Suprapubic skin (tissue), 4 donors: ENCODE measurements at regions not wholly inside any gene's neighbourhood (a gene's known extent, or its start where the extent isn't known, plus 50 kb on each side); places are given as distances from the start of the nearest gene placed in this dataset.

Source experiments
- DNase-seq, 2 donors: peaks; one replicate each; pipeline ENCODE4 v3.0.0-alpha.2; 2019; ENCODE audit warnings: low spot score in 2 of 2
- H3K27ac ChIP-seq: fragments of 200-600 bp; sonication (generic); one replicate; pipeline ENCODE4 v1.5.1; 2019
- H3K27me3 ChIP-seq: fragments of 200-600 bp; sonication (generic); one replicate; pipeline ENCODE4 v1.5.1; 2019
- H3K36me3 ChIP-seq: fragments of 200-600 bp; sonication (generic); one replicate; pipeline ENCODE4 v1.5.1; 2019
- H3K4me1 ChIP-seq: fragments of 200-600 bp; sonication (generic); one replicate; pipeline ENCODE4 v1.5.1; 2019
- H3K4me3 ChIP-seq: fragments of 200-600 bp; sonication (generic); one replicate; pipeline ENCODE4 v1.5.1; 2019; ENCODE audit warnings: mild to moderate bottlenecking
- H3K9me3 ChIP-seq: fragments of 200-600 bp; sonication (generic); one replicate; pipeline ENCODE4 v1.5.1; 2019
- CTCF ChIP-seq, 2 donors: fragments of 200-600 bp in 1 of 2; fragments of 450-650 bp in 1 of 2; sonication (generic) in 1 of 2; IDR thresholded peaks; one replicate each; pipeline ENCODE4 v1.5.1; 2016 to 2019; ENCODE audit warnings: antibody characterized with exemption in 2 of 2, mild to moderate bottlenecking in 1 of 2, moderate library complexity in 1 of 2
- EP300 ChIP-seq: sonication (generic); formaldehyde crosslinking; IDR thresholded peaks from one replicate; pipeline ENCODE4 v1.6.1; 2017; ENCODE audit warnings: antibody characterized with exemption
- POLR2A ChIP-seq, 2 donors: fragments of 450-650 bp; IDR thresholded peaks; one replicate each; pipeline ENCODE4 v1.6.1; 2017; ENCODE audit warnings: antibody characterized with exemption in 2 of 2, mild to moderate bottlenecking in 2 of 2, moderate library complexity in 2 of 2
- POLR2AphosphoS5 ChIP-seq, 3 donors: sonication (generic); formaldehyde crosslinking; IDR thresholded peaks; one replicate each; pipeline ENCODE4 v1.6.1; 2017; ENCODE audit warnings: antibody characterized with exemption in 3 of 3
- WGBS: methylation state at CpG from one replicate; pipeline ENCODE4 v1.1.5; 2018; 5-methylcytosine and 5-hydroxymethylcytosine counted together

- WGBS = 71% methylated on average over 4 of the region's 4 CpGs
- H3K27me3 ChIP-seq = no peaks in the 10 kb centered on the region
- peaks cover 7% of the 10 kb centered on the region for H3K4me1 ChIP-seq
- no peak for DNase-seq
- H3K36me3 ChIP-seq = no peaks in the 10 kb centered on the region
- no peak overlapping the region for H3K4me3 ChIP-seq
- H3K27ac ChIP-seq = no peak overlapping the region
- no peaks in the 10 kb centered on the region for H3K9me3 ChIP-seq
- TF ChIP-seq CTCF (IDR thresholded peaks at IDR 0.05) (no peak), POLR2AphosphoS5 (IDR thresholded peaks at IDR 0.05) (no peak), POLR2A (IDR thresholded peaks at IDR 0.05) (no peak), EP300 (no peak)
Observed at GRCh38 chr4:157977086-157977485, 195.7 kb downstream of the GASK1B start.

DNA sequence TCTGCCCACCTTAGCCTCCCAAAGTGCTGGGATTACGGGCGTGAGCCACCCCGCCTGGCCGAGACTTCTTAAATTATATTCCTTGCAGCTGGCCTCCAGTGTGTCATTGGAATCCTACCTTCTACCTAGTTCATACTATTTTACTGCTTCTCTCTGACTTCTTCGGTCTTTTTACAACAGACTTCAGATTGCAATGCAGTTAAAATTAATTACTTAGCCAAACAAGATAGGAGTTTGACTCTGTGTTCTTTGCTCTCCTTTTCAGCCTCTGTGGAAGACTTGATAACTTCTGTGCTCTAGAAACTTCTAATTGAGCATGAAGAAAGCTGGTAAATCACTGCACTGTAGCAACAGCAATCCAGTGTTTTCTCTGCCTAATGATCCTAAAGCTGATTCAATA lies 199.5 kb downstream of the GASK1B start:
- 96% methylated on average over 5 of the region's 5 CpGs for WGBS

GRCh38 chr4:157964463-157964862 lies 208.4 kb downstream of the GASK1B start:
- WGBS = 43% methylated on average over 2 of the region's 2 CpGs
- DNase-seq = no peak
- Histone ChIP-seq H3K36me3 (no peaks in the 10 kb centered on the region), H3K27me3 (no peaks in the 10 kb centered on the region), H3K27ac (no peak overlapping the region), H3K4me1 (peaks cover 5% of the 10 kb centered on the region), H3K9me3 (no peaks in the 10 kb centered on the region), H3K4me3 (no peak overlapping the region)
- TF ChIP-seq POLR2A (IDR thresholded peaks at IDR 0.05) (no peak), CTCF (IDR thresholded peaks at IDR 0.05) (no peak), EP300 (no peak), POLR2AphosphoS5 (IDR thresholded peaks at IDR 0.05) (no peak)

More for the DNA sequence above, 199.5 kb downstream of the GASK1B start:
- H3K27me3 ChIP-seq = no peaks in the 10 kb centered on the region
- H3K4me1 ChIP-seq = no peaks in the 10 kb centered on the region
- no peak overlapping the region for H3K27ac ChIP-seq
- no peaks in the 10 kb centered on the region for H3K9me3 ChIP-seq
- H3K4me3 ChIP-seq = no peak overlapping the region
- DNase-seq = no peak
- no peaks in the 10 kb centered on the region for H3K36me3 ChIP-seq
- TF ChIP-seq POLR2A (IDR thresholded peaks at IDR 0.05) (no peak), EP300 (no peak), POLR2AphosphoS5 (IDR thresholded peaks at IDR 0.05) (no peak), CTCF (IDR thresholded peaks at IDR 0.05) (no peak)

DNA sequence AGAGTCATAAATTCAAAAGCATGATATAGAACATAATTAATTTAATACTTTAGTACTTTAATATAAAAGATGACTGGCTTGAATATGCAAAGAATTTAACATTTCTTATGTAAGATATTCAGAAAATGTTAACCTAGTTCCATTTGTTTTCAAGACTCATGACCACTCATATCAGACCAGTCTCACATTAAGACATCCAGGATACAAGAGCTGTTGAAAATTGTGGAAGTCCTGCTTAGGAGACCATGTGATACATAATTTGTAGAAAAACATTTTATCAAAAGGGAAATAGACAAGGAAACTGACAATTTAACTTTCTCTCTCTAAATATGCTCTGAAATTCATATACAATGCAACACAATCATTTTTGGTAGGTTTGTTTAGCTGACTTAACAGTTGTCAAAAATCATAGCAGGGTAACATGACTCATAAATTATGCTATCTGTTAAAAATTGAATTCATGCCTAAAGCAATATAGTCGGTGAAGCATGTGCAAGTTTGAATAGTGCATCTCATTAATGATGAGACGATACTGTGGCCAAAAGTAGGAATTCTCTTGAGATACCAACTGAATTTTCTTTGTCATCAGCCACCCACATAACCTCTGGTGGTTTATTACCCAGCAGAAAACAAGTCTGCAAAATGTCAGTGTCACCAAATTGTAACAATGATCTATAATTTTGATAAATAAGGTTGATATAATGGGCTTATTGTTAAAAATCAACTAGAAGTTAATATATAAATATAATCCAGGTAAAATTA lies 211.4 kb downstream of the GASK1B start:
- H3K27ac ChIP-seq = no peak overlapping the region
- TF ChIP-seq POLR2AphosphoS5 (IDR thresholded peaks at IDR 0.05) (no peak), EP300 (no peak), CTCF (IDR thresholded peaks at IDR 0.05) (no peak), POLR2A (IDR thresholded peaks at IDR 0.05) (no peak)
- peaks cover 5% of the 10 kb centered on the region for H3K4me1 ChIP-seq
- no peaks in the 10 kb centered on the region for H3K27me3 ChIP-seq
- H3K4me3 ChIP-seq = no peak overlapping the region
- no peaks in the 10 kb centered on the region for H3K9me3 ChIP-seq
- no peak for DNase-seq
- H3K36me3 ChIP-seq = no peaks in the 10 kb centered on the region
- 33% methylated on average over 2 of the region's 2 CpGs for WGBS

GRCh38 chr4:157957905-157958304 lies 214.9 kb downstream of the GASK1B start:
- 86% methylated on average over 1 of the region's 1 CpG for WGBS
- H3K4me1 ChIP-seq = no peaks in the 10 kb centered on the region
- DNase-seq = no peak
- no peaks in the 10 kb centered on the region for H3K36me3 ChIP-seq
- no peaks in the 10 kb centered on the region for H3K27me3 ChIP-seq
- no peak overlapping the region for H3K4me3 ChIP-seq
- H3K9me3 ChIP-seq = no peaks in the 10 kb centered on the region
- TF ChIP-seq EP300 (no peak), POLR2A (IDR thresholded peaks at IDR 0.05) (no peak), POLR2AphosphoS5 (IDR thresholded peaks at IDR 0.05) (no peak), CTCF (IDR thresholded peaks at IDR 0.05) (no peak)
- H3K27ac ChIP-seq = no peak overlapping the region
